Hepatocyte (in vitro differentiated cells): ENCODE measurements at regions not wholly inside any gene's neighbourhood (a gene's known extent, or its start where the extent isn't known, plus 50 kb on each side); places are given as distances from the start of the nearest gene placed in this dataset.

Source experiments
- CTCF ChIP-seq: fragments of 200-600 bp; sonication (generic); IDR thresholded peaks from 2 replicates; pipeline ENCODE4 v1.5.1; 2016; ENCODE audit warnings: antibody characterized with exemption, mild to moderate bottlenecking; ENCODE audit not compliant: poor library complexity
- EZH2 ChIP-seq: fragments of 200-600 bp; sonication (generic); IDR thresholded peaks from 2 replicates; pipeline ENCODE4 v1.6.1; 2016; ENCODE audit warnings: antibody characterized with exemption, mild to moderate bottlenecking, borderline replicate concordance
- EZH2phosphoT487 ChIP-seq: fragments of 200-600 bp; sonication (generic); IDR thresholded peaks from one replicate; pipeline ENCODE4 v1.6.1; 2018; ENCODE audit warnings: antibody characterized with exemption, mild to moderate bottlenecking, low read depth, moderate library complexity; ENCODE audit not compliant: unreplicated experiment, severe bottlenecking

- TF ChIP-seq CTCF (no peak), EZH2 (no peak), EZH2phosphoT487 (no peak)
These were observed 136.9 kb downstream of the ASMT start for GRCh38 chrX:1751781-1752180.
